ENCODE measurements at regions not wholly inside any gene's neighbourhood (a gene's known extent, or its start where the extent isn't known, plus 50 kb on each side); places are given as distances from the start of the nearest gene placed in this dataset.
"Not testable (repeated sequence)": the region's sequence is repeated elsewhere in the genome, so short reads cannot be mapped to it uniquely, and the experiment has no call there.

DNA sequence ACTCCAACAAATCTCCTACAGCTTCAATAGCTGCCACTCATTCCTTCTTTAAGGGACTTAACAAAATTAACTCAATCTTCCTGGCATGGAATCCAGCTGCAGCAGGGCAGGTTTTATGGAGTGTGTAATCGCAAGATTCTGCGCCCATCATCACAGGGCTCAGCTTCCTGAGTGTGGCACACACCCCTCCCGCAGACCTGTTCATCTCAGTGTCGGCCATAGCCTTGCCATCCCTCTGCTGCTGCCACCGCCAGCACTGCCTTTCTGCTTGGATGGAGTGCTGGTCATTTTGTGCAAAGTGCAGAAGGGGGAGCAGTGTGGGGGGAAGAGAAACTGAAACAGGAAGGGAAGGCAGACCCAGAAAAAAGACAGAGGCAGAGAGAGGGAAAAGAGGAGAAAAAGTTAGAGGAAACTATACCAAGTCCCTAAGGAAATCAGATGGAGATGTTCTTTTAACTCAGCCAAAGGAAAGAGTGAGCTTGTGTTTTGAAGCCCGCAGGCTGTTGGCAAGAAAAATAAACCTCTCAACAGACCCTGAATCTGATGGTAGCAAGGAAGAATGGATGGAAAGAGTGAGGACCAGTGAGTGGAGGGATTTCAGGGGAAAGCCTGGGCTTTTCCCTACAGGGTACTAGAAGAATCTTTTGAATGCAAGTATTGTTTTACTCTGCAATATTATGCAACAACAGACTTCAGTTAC, 324.2 kb downstream of the SEC16B start:
- DNase-seq (ENCODE audit: low spot score), result no peak

DNA sequence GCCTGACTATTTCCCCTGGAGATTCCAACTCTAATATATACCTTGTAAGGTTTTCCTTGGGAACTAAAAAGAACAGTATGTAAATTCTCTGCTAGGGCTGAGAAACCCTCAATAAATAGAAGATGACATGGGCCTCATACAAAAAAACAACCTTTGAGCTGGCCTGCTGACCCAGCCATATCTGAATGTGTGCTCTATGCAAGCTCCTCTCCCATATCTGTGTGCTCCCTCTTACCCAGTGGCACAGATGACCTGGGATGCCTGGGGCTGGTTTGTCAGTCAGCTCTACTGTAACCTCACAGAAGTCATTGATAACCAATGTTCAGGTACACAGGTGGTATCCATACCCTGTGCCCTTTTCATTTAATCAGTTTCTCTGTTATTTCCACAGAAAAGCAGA, 329.2 kb downstream of the SEC16B start:
- no peak for DNase-seq (ENCODE audit: low spot score)

DNA sequence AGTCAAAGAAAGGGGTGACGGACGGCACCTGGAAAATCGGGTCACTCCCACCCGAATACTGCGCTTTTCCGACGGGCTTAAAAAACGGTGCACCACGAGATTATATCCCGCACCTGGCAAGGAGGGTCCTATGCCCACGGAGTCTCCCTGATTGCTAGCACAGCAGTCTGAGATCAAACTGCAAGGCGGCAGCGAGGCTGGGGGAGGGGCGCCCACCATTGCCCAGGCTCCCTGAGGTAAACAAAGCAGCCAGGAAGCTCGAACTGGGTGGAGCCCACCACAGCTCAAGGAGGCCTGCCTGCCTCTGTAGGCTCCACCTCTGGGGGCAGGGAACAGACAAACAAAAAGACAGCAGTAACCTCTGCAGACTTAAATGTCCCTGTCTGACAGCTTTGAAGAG, 335.7 kb downstream of the SEC16B start:
- DNase-seq (ENCODE audit: low spot score), result not testable (repeated sequence)

DNA sequence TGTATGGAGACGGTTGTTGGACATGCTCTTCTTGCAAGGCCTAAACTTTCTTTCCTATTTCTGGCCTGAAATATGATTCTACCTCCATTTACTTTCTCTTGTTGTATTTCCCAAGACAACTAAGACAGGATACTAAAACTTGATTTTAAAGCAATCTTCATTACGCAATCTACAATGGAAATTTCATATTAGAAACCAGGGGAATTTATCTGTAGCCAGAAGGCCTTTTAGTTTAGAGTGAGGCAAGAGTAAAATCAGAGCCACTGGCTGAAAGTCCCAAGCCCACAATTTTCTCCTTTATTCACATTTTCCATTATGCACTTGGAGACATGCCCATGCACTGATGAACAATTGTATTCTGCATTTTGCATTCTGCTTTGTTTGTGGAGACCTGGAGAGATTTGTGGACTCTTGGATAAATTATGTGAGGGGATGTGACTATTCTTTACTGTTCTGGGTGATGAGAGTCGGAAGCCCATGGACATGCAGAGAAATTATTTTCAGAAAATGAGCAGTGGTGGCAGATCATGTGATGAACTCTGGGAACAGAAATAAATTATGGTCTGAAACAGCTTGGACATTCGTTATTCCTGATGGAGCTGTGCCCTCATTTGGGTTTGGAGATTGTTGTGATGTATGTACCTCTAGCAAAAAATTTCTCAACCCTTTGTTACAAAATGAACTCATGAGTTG, 336.8 kb downstream of the SEC16B start:
- DNase-seq (ENCODE audit: low spot score), result no peak

DNA sequence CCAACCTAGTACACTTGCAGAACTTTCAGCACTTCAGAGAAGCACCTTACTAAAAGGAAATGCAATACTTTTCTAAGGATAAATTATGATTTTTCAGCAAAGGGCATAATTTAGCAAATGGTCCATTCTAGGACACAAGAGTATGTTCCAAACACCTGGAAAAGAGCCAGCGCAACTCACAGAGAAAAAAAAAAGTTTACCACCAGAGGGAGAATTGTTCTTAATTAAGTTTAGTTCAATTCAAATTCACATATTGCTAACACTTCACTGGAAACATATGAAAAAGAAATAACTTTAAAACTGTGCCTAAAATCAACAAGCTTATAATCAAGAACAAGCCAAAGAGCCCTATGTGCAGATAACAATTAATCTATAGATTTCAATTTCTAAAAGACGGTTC, 338.1 kb downstream of the SEC16B start:
- no peak for DNase-seq (ENCODE audit: low spot score)

DNA sequence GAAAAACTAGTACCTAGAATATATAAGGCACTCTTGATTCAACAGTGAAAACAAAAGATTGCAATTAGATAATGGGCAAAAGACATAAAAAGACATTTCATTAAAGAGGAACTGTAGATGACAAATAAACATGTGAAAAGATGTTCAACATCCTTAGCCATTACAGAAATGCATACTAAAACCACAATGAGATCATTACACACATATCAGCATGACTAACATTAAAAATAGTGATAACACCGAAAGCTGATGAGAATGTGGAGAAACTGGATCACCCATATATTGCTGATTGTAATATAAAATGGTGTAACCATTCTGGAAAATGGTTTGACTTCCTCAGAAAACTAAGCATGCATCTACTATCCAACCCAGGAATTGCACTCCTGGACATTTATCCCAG, 340.3 kb downstream of the SEC16B start:
- no peak for DNase-seq (ENCODE audit: low spot score)

DNA sequence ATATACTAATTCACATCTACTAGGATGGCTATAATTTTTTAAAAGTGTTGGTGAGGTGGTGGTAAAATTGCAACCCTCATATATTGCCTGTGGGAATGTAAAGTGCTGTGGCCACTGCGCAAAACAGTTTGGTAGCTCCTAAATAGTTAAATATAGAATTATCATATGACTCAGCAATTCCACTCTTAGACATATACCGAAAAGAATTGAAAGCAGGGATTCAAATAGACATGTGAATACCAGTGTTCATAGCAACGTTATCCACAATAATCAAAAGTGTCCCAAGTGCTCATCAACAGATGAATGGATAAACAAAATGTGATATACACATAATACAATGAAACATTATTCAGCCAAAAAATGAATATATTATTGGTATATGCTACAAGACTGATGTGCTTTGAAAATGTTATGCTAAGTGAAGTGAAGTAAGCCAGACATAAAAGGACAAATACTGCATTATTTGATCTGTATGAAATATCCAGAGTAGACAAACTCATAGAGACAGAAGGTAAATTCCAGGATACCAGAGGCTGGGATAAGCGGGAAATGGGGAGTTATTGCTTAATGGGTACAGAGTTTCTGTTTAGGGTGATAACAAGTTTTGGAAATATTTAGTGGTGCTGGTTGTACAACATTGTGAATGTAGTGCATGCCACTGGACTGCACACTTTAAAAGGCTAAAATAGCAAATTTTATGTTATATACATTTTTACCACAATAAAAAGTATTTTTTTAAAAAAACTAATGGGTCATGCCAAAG, 342.5 kb downstream of the SEC16B start:
- DNase-seq (ENCODE audit: low spot score), result no peak

DNA sequence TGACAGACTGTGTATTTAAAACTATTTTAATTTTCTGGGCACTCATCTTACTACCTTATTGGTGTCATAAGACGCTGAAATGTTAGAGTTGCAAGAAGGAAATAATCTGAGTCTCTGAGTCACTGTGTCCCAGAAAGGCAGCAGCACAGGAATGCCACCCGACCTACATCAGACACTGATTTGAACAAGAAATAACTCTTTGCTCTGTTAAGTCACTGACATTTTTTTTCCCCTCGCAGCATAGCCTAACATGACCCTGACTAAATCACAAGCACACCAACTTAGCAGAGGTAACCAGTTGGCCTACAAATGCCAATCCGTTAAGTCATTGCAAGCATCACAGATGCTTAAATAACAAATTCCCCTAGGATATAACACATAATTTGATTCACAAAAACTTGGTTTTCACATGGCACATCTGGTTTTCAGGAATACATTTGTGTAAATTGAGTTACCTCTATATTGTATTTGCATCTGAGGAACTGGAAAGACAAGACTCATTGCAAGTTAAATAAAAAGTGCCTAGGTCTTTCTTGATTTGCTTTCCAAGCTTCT, 349.1 kb downstream of the SEC16B start:
- DNase-seq (ENCODE audit: low spot score), result no peak

DNA sequence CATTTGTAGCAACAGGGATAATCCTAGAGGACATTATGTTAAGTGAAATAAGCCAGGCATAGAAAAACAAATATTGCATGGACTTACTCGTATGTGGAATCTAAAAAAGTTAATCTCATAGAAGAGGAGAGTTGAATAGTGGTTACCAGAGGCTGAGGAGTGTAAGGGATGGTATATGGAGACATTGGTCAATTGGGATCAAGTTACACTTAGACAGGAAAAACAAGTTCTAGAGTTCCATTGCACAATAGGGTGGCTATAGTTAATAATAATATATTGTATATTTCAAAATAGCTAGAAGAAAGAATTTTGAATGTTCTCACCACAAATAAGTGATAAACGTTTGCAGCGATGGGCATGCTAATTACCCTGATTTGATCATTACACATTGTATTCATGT, 354.6 kb downstream of the SEC16B start:
- no peak for DNase-seq (ENCODE audit: low spot score)

DNA sequence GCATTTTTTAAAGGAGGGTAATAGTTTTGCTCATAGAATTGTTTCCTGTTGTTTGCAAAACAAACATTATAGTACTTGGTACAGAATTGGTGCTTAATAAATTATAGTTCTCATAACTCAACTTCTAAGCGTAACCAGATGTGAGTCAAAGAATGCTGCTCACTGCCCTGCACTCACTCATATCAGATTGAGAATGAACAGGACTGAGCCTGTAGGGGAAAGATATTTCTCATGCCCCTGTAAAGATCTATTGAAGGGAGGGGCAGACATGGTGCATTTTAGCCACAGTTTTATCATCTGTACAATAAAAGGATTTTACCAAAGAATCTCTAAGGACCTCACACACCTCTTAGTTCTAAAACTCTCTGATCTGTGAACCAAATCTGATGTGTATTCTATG, 358.5 kb downstream of the SEC16B start:
- no peak for DNase-seq (ENCODE audit: low spot score)

DNA sequence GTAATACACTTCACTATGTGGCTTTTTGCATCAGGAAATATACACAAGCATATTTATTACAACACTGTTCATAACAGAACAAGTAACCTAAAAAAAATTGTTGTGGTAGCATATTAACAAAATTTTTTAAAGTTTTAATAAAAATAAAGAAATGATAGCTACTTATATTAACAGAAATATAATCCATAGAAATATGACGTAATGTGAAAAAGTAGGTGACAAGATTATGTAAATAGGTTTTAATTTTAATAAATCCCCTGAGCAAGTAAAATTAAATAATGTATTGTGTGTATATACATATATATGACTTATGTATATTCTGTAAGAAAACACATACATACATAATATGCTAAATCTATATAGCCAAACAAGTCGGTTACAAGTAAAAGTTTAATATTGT, 359.9 kb downstream of the SEC16B start:
- no peak for DNase-seq (ENCODE audit: low spot score)

DNA sequence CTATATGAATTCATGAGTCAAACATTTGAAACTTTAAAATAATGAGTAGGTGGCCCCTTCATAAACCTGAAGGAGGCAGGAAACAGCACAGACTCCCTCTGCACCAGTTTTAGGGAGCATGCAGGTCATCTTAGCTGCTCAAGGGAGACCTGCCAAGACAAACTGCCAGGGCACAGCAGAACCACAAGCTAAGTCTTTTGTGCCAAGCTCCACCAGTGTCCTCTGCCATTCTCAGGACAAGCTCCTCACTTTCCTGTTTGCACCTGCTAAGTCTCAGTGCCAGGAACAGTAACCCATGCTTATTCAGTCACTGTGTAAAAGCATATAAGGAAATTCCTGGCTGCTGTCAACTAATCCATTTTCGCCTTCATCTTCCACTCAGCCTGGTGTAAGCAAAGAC, 368.9 kb downstream of the SEC16B start:
- no peak for DNase-seq (ENCODE audit: low spot score)

DNA sequence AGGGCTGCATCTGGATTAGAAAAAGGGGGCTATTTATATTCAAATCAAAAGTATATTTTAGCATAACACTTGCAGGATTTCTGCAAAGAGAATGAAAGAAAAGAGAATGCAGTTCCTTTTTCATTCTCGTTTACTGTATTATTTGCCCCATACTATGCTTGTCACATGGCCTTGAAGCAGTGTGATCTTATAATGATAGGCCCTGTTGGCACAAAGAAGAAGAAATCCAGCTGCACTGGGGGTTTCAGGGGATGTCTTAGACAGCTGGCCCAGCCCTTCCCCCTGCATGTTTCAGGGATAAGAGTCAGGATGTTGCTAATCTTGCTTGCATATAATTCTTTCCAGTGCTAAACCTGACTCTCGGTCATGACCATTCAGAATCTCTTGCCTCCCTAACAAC, 369.5 kb downstream of the SEC16B start:
- peak; percentile 53 for DNase-seq (ENCODE audit: low spot score)

DNA sequence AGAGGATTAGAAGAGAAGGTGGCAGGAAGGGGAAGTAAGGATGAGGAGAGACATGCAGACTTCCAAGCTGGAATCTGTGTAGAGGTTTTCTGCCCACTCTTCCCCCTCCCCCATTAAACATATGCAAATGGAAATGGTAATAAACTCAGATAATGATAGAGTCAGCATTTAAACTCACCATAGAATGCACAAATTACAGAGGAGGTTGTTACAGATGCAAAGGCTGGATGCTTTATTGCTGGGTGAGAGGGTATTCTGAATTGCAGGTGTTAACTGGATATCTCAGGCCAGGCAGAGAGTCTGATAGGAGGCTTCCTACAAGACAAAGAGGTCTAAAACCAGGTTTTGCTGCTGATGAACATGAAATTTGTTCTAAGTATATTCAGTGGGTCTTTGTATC, 372.5 kb downstream of the SEC16B start:
- DNase-seq (ENCODE audit: low spot score), result no peak

DNA sequence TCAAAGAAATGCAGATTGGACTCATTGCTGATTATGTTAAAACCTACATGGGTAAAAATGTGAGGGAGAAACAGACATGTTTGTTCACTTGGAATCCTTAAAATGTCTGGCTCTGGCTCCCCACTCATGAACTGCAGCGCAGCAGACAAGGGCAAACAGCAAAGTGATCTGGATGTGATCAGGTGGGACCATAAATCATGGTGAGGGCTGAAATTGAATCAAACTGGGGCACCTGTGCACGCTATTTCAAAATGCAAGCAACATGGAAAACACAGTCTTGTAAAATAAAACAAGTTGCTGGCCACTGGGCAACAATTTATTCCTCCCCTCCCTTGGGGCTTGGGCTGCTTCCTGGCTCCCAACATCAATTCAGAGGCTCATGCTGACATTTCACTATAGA, 373.4 kb downstream of the SEC16B start:
- no peak for DNase-seq (ENCODE audit: low spot score)

DNA sequence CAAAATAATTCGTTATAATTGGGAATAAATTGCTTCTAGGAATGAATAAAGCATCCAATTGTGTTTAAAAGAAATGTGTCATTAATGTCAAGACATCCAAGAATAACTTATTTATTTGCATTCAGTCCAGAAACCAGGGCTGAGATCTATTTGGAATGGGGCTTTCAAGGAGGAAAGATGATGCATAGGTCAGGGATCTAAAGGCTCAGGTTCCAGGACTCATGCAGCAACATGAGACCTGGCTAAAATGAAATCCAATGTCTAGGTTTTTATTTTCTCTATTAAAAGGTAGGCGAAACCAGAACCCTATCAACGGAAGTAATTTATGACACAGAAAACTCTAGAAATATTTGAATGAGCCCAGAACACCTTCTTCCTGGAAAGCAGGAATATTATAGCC, 376.8 kb downstream of the SEC16B start:
- no peak for DNase-seq (ENCODE audit: low spot score)

DNA sequence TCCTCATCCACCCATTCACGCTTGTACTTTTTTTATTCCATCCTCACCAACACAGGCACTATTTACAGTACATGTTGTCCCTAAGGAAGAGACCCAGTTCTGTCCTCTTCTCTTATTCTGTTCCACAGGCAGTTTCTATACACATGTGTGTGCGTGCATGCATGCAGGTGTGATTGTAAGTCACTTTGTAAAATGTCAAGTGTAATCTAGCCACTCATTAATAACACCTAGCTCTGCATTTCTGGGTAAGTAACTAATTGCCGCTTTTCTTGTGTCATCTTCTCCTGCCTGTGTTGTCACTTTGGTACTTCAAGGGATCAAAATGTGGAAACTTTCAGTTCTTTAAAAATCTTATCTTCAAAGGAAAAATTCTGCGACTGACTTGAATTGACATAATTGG, 377.2 kb downstream of the SEC16B start:
- DNase-seq (ENCODE audit: low spot score), result no peak

DNA sequence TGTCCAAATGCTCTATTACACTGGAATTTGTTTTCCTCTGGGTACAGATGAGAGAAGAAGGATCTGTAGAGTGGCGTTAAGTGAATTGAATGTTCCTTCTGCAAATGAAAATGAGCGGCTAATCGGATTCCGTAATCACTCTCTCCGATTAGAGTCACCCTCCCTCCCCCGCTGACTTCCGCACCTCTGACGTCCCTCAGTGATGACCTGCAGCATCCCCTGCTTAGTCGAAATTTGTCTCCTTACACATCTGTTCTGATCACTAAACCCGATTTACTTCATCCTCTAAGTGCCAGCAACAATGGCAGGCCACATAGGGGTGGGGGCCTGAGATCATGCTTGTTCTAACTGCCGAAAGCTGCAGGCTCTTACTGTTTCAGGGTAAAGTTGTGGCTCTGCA, 378.7 kb downstream of the SEC16B start:
- DNase-seq (ENCODE audit: low spot score), result peak; percentile 77

DNA sequence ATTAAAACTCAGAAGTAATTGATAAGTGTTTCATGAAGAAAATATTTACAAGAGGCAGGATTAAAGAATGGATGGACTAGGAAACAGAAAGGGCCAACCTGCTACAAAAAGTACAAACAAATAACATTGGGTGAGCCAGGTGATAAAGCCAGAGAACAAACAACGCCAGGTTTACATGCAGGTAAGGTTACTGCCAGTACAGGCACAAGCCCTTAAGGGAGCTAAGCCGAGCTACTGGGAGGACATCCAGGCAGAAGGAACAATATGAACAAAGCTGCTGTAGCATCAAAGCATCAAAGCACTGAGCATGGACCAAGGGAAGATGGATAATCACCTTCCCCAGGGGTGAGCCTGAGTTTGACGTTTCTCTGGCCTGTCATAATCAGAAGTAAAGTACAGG, 380.7 kb downstream of the SEC16B start:
- no peak for DNase-seq (ENCODE audit: low spot score)

DNA sequence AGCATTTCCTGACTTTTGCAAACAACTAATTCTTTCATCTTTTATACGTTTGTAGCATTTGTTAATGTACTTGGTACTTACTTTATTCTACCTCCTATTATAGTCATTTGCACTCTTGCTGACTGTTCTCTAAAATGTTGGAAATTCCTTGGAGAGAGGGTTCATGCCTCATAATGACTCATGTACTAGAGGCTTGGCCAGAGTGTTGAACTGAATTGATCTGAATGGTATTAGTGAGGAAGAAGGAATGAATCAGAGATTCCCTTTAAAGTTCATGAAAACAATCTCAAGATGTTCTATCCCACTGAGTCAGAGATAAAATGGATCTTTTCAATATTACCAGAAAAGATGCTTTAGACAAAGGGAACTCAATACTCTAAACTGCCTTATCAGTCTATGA, 383.4 kb downstream of the SEC16B start:
- no peak for DNase-seq (ENCODE audit: low spot score)

DNA sequence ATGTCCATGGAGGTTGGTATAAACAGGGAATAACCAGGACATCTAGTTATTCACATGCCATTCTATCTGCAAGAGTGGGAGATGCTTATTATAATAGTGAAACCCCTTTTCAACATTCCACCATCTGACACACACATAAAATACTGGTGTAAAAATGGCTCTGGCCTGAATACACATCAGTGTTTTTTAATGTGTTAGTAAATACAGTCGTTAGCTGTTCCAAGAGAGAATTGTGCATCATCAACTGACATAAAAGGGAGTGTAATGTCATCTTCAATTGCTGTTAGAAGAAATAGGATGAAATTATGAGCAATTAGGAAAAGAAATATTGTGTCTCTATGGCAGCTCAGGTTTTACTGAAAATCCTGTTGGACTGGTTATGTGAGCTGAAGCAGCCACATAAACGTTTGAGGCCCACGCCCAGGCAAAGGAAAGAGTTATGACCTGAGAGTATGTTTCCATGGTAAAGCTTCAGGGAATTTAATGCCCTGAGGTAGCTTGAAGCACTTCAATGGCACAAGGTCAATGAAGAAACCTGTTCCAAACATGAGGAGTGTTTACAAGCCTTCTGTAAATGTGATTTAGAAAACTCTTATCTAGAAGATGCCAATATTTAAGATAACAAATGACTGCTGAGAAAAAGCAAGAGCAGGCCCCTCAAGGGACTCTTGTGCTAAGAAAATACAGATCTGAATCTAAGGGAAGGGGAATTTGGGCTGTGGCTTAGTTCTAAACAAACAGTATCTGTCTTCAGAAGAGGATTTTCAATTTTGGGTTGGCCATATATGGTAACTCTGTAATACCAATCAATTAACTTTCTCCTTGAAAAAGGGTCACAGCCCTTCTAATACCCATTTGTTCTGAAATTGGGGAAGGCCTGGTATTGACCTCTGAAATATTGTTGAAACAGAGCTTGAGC, 384.3 kb downstream of the SEC16B start:
- no peak for DNase-seq (ENCODE audit: low spot score)

DNA sequence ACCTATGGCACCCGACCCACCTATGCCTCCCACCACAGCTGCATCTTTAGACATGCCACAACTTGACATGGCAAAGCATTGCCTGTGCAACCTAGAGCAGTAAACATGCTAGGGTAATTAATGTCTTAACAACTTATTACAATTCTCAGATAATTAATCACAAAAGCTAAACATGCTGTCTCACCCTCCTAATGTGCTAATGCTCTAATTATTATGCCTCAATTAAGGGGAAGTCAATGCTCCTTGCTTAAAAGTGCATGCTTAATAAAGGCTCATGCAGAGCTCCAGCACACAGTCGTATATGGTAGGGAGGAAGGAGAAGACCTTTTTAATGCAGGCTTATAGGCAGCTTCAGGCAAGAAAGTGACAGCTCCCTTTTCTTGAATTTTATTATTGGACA, 396.0 kb downstream of the SEC16B start:
- peak; percentile 37 for DNase-seq (ENCODE audit: low spot score)

Measured in D341Med (cell line).